ENCODE measurements at regions not wholly inside any gene's neighbourhood (a gene's known extent, or its start where the extent isn't known, plus 50 kb on each side); places are given as distances from the start of the nearest gene placed in this dataset.

DNA sequence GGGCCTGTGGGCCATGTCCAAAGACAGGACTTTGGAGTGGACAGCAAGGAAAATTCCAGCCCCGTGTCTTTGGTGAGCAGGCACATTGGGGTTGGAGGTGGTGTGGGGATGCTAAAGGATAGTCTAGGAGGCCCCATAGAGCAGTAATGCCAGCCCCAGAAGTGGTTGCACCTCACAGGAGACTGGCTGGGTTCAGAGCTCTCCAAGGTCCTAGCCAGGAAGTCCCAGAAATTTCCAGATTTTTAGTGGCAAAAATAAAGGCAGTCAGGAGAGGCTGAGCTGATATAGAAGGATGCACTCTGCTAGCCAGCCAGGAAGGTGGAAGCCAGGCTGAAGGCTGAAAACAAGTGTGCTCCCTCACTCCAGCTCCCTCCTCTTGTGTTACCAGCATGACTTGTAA lies 144.0 kb upstream of the KCND3 start:
- no TSS peak for BruUV-seq (replicated peaks)
- TF ChIP-seq MAFK (IDR thresholded peaks at IDR 0.05; ENCODE audit: low read depth, low read length): no peak
- TF ChIP-seq BHLHE40 (IDR thresholded peaks at IDR 0.05; ENCODE audit: low read depth, low read length): no peak
- TF ChIP-seq NFE2L2 (IDR thresholded peaks at IDR 0.05; ENCODE audit: low read depth, low read length): no peak
- TF ChIP-seq CEBPB (IDR thresholded peaks at IDR 0.05; ENCODE audit: low read depth, low read length): no peak
- no peak for TF ChIP-seq MXI1 (IDR thresholded peaks at IDR 0.05; ENCODE audit: borderline replicate concordance, low read depth, low read length)
- TF ChIP-seq RCOR1 (IDR thresholded peaks at IDR 0.05; ENCODE audit: insufficient replicate concordance, low read length): no peak
- TF ChIP-seq MAZ (IDR thresholded peaks at IDR 0.05; ENCODE audit: borderline replicate concordance, low read depth, low read length): no peak
- TF ChIP-seq RFX5 (IDR thresholded peaks at IDR 0.05; ENCODE audit: low read depth, low read length): no peak
- TF ChIP-seq SMC3 (IDR thresholded peaks at IDR 0.05; ENCODE audit: low read depth, low read length): no peak
- TF ChIP-seq, protein P1, sequence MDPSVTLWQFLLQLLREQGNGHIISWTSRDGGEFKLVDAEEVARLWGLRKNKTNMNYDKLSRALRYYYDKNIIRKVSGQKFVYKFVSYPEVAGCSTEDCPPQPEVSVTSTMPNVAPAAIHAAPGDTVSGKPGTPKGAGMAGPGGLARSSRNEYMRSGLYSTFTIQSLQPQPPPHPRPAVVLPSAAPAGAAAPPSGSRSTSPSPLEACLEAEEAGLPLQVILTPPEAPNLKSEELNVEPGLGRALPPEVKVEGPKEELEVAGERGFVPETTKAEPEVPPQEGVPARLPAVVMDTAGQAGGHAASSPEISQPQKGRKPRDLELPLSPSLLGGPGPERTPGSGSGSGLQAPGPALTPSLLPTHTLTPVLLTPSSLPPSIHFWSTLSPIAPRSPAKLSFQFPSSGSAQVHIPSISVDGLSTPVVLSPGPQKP (IDR thresholded peaks at IDR 0.05; ENCODE audit: borderline replicate concordance, low read depth, low read length): no peak
- Histone ChIP-seq H3K9me1 (ENCODE audit: insufficient read depth, low read length) (no peaks in the 10 kb centered on the region), H3K23ac (ENCODE audit: low read depth, low read length) (no peak overlapping the region), H4K20me1 (ENCODE audit: insufficient read depth, low read length) (no peaks in the 10 kb centered on the region), H4K5ac (ENCODE audit: low read depth, low read length) (no peak overlapping the region), H2BK120ac (ENCODE audit: low read depth, low read length) (no peak overlapping the region), H3K27ac (ENCODE audit: insufficient read depth, low read length) (no peak overlapping the region), H3K4me3 (ENCODE audit: insufficient read depth, low read depth, low read length) (no peak overlapping the region), H3K9me3 (ENCODE audit: control insufficient read depth, insufficient read depth, low read length) (no peaks in the 10 kb centered on the region), H4K91ac (ENCODE audit: insufficient read depth, low read depth, low read length) (no peak overlapping the region), H3K79me1 (ENCODE audit: low read depth in 1 of 2, low read length in 2 of 2) (no peaks in the 10 kb centered on the region), H3K27me3 (ENCODE audit: control insufficient read depth, insufficient read depth, low read length) (no peaks in the 10 kb centered on the region), H3K9ac (ENCODE audit: low read depth, low read length) (no peak overlapping the region), H3K56ac (ENCODE audit: extremely low read depth, insufficient read depth, low read length) (no peak overlapping the region), H3K18ac (ENCODE audit: low read depth, low read length) (no peak overlapping the region), H2BK5ac (ENCODE audit: low read depth, low read length, poor library complexity, severe bottlenecking) (no peak overlapping the region), H2BK20ac (ENCODE audit: low read depth, low read length) (no peak overlapping the region), H2AFZ (replicated peaks; ENCODE audit: low read length, poor library complexity) (no peak overlapping the region), H3K4ac (ENCODE audit: low read depth, low read length) (no peak overlapping the region), H2BK15ac (ENCODE audit: low read depth, low read length) (no peak overlapping the region), H3K4me1 (ENCODE audit: control insufficient read depth, insufficient read depth, low read length) (no peaks in the 10 kb centered on the region), H2AK5ac (ENCODE audit: low read depth, low read length) (no peak overlapping the region), H4K8ac (ENCODE audit: low read depth in 2 of 2, low read length in 2 of 2) (no peak overlapping the region), H3K14ac (replicated peaks; ENCODE audit: low read depth, low read length) (no peak overlapping the region), H3K4me2 (ENCODE audit: low read depth, low read length) (no peak overlapping the region), H2AK9ac (replicated peaks; ENCODE audit: low read depth, low read length, poor library complexity) (no peak overlapping the region), H3K36me3 (ENCODE audit: control insufficient read depth, insufficient read depth, low read length) (no peaks in the 10 kb centered on the region)
- DNase-seq (no peak), ATAC-seq (ENCODE audit: low read depth) (no peak)
- CTCF ChIA-PET: no interaction called here
- in situ Hi-C loops (cut with MboI; ENCODE audit: low sequenced_read_pairs): no loop called here
- POLR2A ChIA-PET (ENCODE audit: unreplicated experiment): no interaction called here
- dilution Hi-C loops (cut with HindIII; ENCODE audit: low sequenced_read_pairs, unreplicated experiment): no loop called here
- intact Hi-C loops (cut with micrococcal nuclease): no loop called here
- no CpG with 5 or more reads among the region's 1 CpG for WGBS, 2 experiments (ENCODE audit: extremely low coverage in 2 of 2, insufficient read length in 1 of 2)
